GM13976 (cell line): ENCODE measurements at regions not wholly inside any gene's neighbourhood (a gene's known extent, or its start where the extent isn't known, plus 50 kb on each side); places are given as distances from the start of the nearest gene placed in this dataset.

Experiments
- DNase-seq: peaks from one replicate; pipeline ENCODE4 v3.0.0; 2012; ENCODE audit warnings: low spot score
- in situ Hi-C: fragments of 300-500 bp; cut with MboI; formaldehyde crosslinking; loops from one replicate; pipeline ENCODE4 v1.12.0; 2022; ENCODE audit warnings: low sequenced_read_pairs, mixed read lengths, inconsistent platforms; ENCODE audit not compliant: unreplicated experiment
- TF ChIP-seq, protein P1 (sequence below): IDR thresholded peaks from 2 replicates; pipeline ENCODE4 v1.5.1; 2012; ENCODE audit warnings: borderline replicate concordance, mild to moderate bottlenecking; ENCODE audit not compliant: insufficient read depth; ENCODE audit errors: extremely low read depth, missing control alignments, control extremely low read depth

DNA sequence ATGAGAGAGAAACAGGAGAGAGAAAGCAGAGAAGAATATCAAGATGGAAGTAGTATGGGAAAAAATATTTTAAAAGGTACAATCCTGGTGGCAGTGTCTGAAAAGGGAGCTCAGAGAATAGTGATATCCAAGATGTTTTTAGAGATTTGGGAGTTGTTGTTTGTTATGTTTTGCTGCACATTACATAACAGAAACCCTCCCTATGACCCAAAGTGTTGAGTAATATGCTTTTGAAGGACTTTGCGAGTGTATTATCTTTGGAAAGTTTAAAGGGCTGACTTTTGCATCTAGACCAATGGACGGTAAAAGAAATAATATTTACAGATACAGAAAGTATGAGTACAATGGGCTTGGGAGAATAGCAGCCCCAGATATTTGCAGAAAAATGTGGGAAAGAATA is 759.7 kb downstream of the NTRK3 start:
- in situ Hi-C loops = no loop called here
- no peak for DNase-seq
- TF ChIP-seq, protein P1, sequence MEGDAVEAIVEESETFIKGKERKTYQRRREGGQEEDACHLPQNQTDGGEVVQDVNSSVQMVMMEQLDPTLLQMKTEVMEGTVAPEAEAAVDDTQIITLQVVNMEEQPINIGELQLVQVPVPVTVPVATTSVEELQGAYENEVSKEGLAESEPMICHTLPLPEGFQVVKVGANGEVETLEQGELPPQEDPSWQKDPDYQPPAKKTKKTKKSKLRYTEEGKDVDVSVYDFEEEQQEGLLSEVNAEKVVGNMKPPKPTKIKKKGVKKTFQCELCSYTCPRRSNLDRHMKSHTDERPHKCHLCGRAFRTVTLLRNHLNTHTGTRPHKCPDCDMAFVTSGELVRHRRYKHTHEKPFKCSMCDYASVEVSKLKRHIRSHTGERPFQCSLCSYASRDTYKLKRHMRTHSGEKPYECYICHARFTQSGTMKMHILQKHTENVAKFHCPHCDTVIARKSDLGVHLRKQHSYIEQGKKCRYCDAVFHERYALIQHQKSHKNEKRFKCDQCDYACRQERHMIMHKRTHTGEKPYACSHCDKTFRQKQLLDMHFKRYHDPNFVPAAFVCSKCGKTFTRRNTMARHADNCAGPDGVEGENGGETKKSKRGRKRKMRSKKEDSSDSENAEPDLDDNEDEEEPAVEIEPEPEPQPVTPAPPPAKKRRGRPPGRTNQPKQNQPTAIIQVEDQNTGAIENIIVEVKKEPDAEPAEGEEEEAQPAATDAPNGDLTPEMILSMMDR = no peak

DNA sequence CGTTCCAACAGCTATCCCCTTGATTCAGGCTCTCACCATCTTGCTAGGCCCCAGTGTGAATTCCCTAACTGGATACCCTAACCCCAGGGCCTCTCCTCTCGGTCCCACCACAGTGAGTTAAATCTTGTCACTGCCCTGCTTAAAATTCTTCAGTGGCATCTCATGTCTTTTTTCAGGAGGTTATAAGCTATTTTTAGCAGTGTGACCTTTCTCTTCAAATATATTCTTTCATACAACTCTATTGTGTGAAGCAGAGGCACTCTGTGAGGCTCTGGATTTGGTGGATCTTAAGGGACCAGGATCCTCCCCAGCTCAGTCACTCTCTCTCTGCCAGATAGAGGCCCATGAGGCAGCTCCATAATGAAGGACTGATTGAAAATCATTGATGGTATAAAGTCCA is 760.4 kb downstream of the NTRK3 start:
- in situ Hi-C loops = no loop called here
- TF ChIP-seq, protein P1 = no peak
- DNase-seq = no peak

- in situ Hi-C loops = no loop called here
- DNase-seq = no peak
- TF ChIP-seq, protein P1 = no peak
Observed at GRCh38 chr15:87493803-87494202, 762.7 kb downstream of the NTRK3 start.

DNA sequence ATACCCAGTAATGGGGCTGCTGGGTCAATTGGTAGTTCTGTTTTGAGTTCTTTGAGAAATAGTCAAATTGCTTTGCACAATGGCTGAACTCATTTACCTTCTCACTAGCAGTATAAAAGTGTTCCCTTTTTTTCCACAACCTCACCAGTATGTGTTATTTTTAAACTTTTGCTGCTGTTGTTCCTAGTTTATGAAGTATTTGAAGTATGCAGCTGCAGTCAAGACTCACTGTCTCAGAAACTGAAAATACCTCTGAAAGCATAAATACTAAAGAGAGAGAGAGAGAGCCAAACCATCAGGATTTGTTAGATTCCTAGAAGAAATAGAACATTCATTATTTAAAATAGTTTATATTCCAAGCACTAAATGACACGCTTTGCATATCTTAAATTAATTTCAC is 764.2 kb downstream of the NTRK3 start:
- no peak for DNase-seq
- TF ChIP-seq, protein P1 = no peak
- in situ Hi-C loops = no loop called here

DNA sequence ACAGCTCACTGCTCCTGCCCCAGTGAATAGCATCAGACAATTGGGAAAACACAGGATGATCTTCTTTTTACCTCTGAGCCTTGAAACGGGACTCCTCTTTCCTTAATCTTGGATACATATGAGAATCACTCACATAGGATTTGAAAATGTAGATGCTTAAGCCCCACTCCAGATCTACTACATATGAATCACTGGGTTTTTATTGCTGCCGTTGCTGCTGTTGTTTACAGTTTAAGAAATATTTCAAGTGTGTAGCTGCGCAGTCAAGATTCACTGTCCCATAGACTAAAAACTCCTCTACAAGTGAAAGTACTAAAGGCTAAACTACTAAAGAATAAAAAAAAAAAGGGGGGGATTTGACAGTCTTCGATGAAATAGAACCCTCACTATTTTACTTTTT is 765.9 kb downstream of the NTRK3 start:
- in situ Hi-C loops = no loop called here
- DNase-seq = no peak
- TF ChIP-seq, protein P1 = no peak

DNA sequence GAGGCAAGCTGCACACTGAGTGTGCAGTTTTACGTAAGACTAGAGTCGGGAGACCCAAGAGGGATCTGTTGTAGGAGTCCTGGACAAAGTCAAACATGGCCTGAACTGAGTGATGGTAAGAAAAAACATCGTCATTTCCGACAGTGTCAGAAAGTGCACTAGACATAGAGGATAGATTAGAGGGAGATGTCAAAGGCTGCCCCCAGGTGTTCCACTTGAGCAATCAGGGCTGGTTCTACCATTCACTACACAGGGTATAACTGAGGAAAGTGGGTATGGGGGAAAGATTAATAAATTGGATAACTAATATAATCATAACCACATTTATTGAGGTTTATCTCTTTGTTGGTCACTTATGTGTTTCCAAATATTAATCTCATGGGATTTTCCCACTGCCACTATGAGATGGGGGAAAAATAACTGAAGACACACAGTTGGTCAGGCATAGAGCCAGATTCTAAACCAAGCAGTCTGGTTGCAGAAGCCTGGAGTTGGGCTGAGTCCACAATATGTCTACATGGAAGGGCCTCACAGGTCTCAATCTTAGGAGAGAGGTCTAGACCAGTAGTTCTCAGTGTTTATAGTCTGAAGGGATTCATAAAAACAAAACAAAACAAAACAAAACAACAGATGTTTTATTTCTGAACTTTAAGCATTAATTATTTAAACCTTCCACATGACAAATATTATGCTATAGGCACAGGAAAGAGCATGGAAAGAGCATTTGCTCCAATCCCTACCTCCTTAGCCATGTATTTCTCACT is 766.5 kb downstream of the NTRK3 start:
- TF ChIP-seq, protein P1 = no peak

More for the DNA sequence above, 766.5 kb downstream of the NTRK3 start:
- no peak for DNase-seq
- in situ Hi-C loops = no loop called here
